NCI-H510A treated with DMSO at 0.1 percent for 48 hours (cell line): ENCODE measurements at regions not wholly inside any gene's neighbourhood (a gene's known extent, or its start where the extent isn't known, plus 50 kb on each side); places are given as distances from the start of the nearest gene placed in this dataset.

ENCODE experiments used
- DNase-seq: peaks from one replicate; lab custom pipeline; 2025; lab: John Stamatoyannopoulos, UW

DNA sequence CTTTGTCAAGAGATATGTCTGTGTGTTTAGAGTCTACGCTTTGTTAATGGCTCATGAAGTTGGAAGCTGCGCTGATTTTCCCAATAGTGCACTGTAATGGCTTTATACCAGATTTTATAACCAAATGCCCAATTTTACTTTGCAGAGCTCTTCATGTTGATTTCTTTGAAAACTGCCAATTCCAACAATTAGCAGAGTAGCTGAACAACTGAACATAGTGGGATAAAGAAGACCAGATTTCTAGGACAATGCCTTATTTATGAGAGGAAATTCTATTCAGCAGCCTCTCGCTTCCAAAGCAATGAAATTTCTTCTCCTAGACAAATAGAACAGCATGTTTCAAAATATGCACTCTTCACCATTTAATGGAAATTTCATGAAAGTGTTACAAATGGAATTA, 66.9 kb upstream of the PROK2 start:
- no peak for DNase-seq

DNA sequence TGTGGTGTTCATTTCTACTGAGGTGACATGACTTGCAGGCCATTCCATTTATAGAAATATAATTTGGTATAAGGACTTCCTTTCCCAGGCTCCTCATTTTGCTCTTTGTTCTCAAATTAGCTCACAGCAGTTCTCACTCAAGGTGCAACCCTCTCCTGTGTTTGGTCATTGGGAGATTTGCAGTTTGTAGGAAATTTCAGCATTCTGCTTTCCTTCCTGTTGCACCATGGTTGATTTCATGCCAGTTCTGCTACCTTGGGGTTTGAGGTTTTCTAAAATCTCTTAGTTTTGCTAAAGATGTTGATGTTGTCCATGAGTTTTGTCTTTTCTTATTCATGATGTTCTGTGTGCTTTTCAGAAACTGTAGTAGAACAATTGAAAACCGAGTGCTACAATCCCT, 65.7 kb upstream of the PROK2 start:
- no peak for DNase-seq

DNA sequence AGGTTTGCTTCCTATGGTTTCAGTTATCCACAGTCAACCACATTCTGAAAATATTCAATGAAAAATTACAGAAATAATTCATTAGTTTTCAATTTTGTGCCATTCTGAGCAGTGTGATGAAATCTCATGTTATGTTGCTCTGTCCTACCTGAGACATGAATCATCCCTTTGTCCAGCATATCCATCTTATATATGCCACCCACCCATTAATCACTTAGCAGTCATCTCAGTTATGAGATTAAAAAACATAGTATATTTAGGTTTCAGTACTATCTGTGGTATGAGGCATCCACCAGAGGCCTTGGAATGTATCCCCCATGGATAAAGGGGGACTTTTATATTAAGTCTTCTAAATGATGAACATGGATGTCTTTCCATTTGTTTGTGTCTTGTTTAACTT, 64.7 kb upstream of the PROK2 start:
- no peak for DNase-seq

DNA sequence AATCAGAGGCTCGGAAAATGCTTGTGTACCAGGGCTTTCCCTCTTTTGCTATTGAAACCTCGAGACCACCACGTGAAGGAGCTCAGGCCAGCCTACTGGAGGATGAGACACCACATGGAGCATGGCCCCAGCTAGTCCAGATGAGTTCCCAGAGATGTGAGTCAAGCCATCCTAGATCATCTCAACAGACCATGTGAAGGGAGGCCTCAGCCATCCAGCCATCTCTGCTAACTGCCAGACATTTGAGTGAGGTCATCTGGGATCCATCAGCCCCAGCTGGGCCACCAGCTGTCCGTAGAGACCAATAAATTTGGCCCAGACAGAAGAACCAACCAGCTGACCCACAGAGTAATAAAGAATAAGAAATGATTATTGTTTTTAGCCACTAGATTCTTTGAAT, 62.8 kb upstream of the PROK2 start:
- DNase-seq = no peak

DNA sequence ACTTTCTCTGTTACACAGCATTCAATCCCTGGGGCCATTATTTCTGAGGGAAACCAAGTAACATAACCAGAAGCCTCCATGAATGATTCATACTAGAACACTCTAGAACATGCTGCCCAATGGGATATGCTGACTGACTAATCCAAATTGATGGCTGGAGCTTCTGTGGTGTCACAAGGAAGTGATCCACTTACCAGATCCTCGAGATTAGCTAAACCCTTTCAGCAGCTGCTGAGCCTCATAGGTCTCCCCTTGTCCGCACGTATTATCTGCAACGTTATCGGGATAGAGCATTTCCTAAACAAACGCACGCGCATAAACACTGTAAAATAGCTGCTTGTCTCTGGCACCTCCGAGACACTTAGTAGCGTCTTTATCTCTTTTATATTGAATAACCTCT, 61.2 kb upstream of the PROK2 start:
- no peak for DNase-seq

DNA sequence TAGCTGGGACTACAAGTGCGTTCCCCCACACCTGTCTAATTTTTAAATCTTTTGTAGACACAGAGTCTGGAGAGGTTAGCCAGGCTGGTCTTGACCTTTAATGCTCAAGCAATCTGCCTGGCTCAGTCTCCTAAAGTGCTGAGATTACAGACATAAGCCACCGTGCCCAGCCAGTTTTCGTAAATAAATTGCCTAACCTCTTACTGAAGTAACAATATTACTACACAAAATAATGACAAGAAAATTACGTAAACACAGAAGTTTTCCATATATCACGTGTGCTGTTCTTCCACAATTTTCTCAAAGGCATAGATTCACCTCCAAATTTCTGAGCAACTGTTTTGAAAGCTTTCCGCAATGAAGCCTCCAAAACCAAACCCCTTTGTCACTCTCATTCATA, 58.1 kb upstream of the PROK2 start:
- DNase-seq = no peak

DNA sequence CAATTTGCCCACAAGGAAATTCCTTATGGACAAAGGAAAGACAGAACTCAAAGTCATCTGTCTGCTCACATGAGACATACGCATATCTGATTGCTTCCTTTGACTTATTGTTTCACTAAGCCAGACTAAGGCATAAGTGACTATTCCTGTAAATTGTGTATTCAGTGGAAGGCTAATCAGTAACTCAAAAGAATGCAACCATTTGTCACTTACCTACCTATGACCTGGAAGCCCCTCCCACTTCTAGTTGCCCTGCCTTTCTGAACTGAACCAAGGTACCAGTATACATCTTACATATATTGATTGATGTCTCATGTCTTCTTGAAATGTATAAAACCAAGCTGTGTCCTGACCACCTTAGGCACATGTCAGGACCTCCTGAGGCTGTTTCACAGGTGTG, 53.5 kb upstream of the PROK2 start:
- no peak for DNase-seq
